GM12891 (cell line): ENCODE measurements at regions not wholly inside any gene's neighbourhood (a gene's known extent, or its start where the extent isn't known, plus 50 kb on each side); places are given as distances from the start of the nearest gene placed in this dataset.
A peak's percentile ranks its signal among the peaks of the same experiment; 100 is the strongest.
"Not testable (repeated sequence)": the region's sequence is repeated elsewhere in the genome, so short reads cannot be mapped to it uniquely, and the experiment has no call there.

Experiments
- DNase-seq: peaks from one replicate; pipeline ENCODE4 v3.0.0; 2011; ENCODE audit warnings: low spot score; ENCODE audit not compliant: insufficient read length
- FAIRE-seq: peaks from 2 replicates; lab custom pipeline; 2011; peaks lifted over from hg19 to GRCh38; lab: Jason Lieb, UNC

DNA sequence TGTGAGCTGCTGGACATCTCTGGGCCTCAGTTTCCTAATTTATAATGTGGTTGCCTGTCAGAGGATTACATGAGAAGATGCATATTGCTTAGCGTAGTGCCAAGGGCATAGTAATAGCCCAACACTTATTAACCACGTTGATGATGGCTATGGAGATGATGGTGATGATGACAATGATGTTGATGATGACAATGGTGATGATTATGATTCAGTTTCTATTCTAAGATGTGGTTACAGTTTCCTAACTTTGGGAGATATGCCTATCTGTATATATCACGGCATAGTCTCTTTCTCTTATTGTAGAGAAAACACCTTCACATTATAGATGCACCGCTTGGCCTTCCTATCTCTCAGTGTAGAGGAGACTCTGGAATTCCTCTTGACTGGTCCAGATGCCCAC, 311.9 kb upstream of the PLGLB2 start:
- not testable (repeated sequence) for FAIRE-seq, DNase-seq

DNA sequence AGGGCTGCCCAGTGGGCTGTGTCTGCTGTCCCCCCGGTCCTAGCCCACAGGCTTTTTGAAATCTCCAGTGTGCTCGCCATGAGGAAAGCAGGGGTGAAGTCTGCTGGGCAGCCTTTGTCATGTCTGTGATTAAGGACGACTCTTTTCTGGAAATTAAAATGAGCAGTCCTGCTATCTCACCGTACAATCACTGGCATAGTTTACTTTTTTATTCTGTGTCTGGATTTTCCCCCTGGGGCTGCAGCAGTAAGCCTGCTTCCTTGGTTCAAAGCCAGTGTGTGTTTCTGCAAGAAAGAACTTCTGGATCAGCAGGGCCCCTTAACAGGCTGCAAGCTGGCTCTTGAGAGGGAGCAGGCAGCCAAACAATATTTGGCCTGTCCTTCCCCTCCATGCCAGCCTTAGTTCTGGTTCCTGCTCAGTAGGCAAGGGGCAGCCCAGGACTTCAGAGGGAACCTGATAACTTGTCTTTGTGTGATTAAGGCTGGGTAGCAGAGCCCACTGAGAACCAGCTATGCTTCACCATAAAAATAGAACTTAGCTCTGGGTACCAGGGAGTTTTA, 310.1 kb upstream of the PLGLB2 start:
- not testable (repeated sequence) for FAIRE-seq, DNase-seq

DNA sequence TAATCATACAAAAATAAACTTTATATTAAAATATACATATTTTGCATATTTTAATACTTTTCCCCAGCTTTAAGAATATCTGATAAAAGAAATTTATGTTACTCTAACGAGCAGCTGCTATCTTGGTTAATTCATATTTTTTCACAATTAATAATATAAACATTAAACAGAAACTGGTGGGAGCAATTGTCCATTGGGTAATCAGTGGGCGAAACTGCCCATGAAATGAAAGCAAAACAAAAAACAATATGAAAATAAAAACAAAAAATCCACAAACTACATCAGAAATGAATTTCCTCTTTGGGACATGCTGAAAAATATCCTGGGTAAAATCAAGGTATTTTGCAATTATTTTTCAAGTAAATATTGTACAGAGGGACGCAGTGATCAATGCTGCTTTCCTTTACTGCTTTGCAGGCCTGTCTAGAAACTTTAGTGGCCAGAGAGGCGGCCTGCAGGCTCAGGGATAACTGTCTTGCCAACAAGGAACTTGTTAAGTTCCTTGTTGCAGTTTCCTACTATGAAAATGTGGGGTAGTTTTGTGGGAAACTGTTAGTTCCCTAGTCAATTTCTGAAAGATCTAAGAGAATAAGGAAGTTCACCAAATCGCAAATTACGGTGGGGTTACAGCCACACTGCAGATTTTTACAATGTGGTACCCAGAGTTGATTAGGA, 309.0 kb upstream of the PLGLB2 start:
- not testable (repeated sequence) for DNase-seq, FAIRE-seq

GRCh38 chr2:87439617-87440204, 308.2 kb upstream of the PLGLB2 start:
- not testable (repeated sequence) for DNase-seq, FAIRE-seq

DNA sequence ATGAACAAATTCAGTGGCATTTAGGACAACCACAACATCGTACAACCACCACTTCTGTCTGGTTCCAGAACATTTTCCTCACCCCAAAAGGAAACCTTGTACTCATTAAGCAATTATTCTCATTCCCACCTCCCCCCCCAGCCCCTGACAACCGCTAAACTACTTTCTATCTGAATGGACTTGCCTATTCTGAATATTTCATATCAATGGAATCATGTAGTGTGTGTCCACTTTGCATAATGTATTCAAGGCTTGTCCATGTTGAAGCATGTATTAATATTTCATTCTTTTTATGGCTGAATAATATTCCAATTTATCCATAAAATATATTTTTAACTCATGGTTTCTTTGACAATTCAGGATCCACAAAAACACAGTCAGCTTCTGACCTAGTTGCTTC, 307.2 kb upstream of the PLGLB2 start:
- FAIRE-seq, DNase-seq: not testable (repeated sequence)

DNA sequence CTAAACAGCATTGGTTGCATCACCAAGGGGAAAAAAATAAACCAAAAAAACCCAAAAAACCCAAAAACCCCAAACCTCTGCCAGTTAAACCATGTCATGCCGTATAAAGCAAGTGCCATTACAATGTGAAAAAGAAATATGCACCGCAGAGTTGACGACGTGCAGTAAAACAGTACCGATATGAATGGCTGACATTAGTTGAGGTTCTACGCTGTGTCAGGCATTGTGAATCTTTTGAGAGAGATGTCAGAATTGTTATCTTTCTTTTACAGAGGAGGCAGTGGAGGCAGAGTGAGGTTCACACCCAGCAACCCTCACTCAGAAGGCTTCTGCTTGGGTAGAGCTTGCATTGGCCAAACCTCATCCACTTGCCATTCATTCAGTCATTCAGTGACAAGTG, 306.5 kb upstream of the PLGLB2 start:
- DNase-seq, FAIRE-seq: not testable (repeated sequence)

GRCh38 chr2:87442983-87443577, 304.8 kb upstream of the PLGLB2 start:
- not testable (repeated sequence) for DNase-seq
- FAIRE-seq = peak; percentile 61

DNA sequence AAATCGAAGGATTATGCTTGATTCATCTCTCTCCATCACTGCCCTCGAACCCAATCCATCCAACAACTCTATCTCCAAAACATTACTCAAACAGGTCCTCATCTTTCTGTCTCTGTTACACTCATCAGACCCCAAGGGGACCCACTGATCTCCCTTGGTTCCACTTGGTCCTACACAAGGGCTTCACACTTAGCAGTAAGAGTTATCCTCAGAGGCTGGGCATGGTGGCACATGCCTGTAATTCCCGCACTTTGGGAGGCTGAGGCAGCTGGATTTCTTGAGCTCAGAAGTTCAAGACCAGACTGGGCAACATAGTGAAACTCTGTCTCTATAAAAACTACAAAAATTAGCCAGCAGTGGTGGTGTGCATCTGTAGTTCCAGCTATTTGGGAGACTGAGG, 302.9 kb upstream of the PLGLB2 start:
- not testable (repeated sequence) for DNase-seq, FAIRE-seq

DNA sequence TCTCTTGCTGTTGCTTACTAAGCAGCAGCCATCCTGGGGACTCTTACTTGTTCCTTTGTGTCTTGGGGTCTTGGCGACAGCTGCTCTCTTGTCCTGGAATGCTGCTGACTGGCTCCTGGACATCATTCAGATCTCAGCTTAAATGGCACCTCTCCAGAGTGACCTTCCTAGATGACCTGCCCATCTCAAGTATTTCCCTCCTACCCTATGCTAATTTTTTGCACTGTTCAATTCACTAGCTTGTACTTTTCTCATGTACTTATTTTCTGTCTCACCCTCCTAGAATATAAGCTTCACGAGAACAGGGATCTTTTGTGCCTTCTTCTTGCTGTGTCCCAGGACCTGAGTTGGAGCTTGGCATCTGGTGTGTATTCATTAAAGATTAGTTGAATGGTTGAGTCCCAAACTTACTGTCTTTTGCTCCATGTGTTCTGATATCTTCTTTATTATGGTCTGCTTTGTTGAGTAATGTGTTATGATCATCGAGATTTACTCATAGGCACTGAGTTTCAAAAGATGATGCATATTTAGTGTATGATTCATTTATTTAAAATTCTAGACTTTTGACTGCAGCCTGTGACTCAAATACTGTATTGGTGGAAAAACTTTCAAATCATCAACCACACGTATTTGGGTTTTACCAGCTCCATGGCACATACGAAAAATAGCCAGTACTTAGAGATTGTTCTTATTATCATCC, 302.1 kb upstream of the PLGLB2 start:
- DNase-seq = not testable (repeated sequence)

DNA sequence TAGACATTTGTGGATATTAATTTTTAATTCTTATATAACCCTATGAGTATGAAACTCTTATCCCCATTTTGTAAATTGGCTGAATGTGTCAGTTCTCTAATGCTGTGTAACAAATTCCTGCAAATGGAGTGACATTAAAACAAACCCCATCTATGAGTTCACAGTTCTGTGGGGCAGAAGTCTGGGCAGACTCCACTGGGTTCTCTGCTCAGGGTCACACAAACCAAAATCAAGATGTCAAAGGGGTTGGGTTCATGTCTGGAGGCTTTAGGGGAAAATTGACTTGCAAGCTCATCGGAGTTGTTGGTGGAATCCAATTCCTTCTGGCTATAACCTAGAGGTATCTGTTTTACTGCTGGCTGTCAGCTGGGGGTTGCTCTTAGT, 301.6 kb upstream of the PLGLB2 start:
- not testable (repeated sequence) for DNase-seq, FAIRE-seq

More for the DNA sequence above, 302.1 kb upstream of the PLGLB2 start:
- FAIRE-seq = not testable (repeated sequence)

GRCh38 chr2:87449462-87449980, 298.4 kb upstream of the PLGLB2 start:
- DNase-seq, FAIRE-seq: not testable (repeated sequence)

- not testable (repeated sequence) for FAIRE-seq, DNase-seq
Measured at GRCh38 chr2:87452193-87452592, 295.7 kb upstream of the PLGLB2 start.

DNA sequence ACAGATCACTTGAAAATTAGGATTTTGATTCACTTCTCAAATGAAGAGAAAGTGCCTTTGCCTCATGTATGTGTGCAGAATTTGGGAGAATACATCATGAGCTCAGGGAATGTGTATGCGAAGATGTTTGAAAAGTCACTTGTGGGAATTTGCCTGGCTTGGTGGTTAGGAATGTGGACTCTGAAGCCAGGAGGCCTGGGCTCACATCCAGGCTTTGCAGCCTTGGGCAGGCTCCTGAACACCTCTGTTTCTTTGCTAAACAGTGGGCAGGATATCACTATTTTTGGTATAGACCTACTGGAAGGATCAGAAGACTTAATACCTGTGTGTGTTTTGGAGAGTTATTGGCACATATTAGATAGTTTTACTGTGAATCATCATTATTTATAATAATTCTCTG, 295.0 kb upstream of the PLGLB2 start:
- not testable (repeated sequence) for DNase-seq, FAIRE-seq

DNA sequence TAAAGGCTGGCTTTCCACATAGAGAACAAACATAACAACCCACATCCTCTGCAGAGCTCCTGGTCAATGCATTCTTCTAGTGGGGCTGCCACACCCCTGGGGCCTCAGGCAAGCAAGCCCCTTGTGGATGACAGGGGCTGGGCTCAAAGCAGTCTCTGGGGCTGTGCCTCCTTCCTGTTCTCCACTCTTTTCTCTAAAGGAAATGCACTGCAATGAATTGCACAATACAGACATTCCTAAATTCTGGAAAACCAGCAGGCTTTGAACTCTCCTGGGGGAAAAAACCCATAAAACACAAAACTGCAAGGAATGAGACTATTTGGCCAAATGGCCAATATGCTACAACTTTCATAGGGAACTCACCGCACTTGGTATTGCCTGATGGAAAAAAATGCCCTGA, 293.9 kb upstream of the PLGLB2 start:
- DNase-seq, FAIRE-seq: not testable (repeated sequence)

DNA sequence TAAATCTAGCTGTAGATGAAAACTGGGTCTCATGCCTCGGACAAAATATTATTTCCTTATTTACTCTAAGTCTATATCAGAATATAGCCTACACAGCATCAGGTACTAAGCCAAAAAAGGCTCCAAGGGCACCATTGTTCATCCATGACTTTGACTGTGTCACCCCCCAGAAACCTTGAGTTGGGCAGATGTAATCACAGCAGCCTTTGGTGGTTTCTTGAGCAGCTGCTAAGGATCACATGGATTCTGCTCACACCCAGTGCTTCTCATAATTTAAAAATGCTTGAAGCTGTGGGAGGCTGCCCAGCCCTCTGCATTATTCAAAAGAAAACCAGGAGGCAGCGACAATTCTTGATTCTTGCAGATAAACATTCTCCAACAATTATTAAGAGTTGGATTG, 293.5 kb upstream of the PLGLB2 start:
- not testable (repeated sequence) for FAIRE-seq

GRCh38 chr2:87455209-87455853, 292.6 kb upstream of the PLGLB2 start:
- DNase-seq = not testable (repeated sequence)
- peak; percentile 13 for FAIRE-seq

More for the DNA sequence above, 293.5 kb upstream of the PLGLB2 start:
- not testable (repeated sequence) for DNase-seq

- FAIRE-seq, DNase-seq: not testable (repeated sequence)
Measured at GRCh38 chr2:87455854-87456249, 292.0 kb upstream of the PLGLB2 start.

DNA sequence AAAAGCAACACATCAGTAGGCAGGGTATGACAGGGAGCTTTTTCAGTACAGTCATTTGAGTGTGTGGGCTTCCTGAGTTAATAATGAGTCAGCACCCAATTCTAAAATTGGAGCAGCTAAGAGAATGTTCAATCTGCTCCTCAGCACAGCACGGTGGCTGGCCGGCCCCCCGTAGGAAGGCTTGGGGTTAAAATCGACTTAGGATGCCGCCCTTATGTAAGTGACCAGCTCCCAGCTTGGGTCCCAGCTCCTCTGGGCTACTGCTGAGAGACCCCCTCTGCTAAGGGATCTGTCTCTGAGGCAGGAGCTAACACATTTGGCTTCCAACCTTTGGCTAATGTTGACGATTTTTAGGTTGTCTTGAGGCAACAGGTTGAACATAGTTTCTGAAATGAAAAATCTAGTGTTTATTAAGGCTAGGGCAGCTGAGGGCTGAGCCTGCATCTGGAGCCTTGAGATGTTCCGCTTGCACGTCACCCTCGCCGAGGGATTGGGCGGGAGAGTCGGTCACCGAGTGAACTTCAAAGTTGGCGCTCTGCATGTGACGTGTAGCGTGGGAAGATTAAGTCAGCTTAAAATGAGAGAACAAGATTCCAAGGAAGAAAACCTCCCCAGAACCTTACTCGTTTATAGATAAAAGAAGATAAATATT, 291.3 kb upstream of the PLGLB2 start:
- not testable (repeated sequence) for DNase-seq, FAIRE-seq
